Lower leg skin (tissue), 4 donors: ENCODE measurements at regions not wholly inside any gene's neighbourhood (a gene's known extent, or its start where the extent isn't known, plus 50 kb on each side); places are given as distances from the start of the nearest gene placed in this dataset.

Experiments
- DNase-seq, 2 donors: peaks; one replicate each; pipeline ENCODE4 v3.0.0-alpha.2; 2019; ENCODE audit warnings: low spot score in 2 of 2
- H3K4me3 ChIP-seq: fragments of 200-600 bp; sonication (generic); 2 replicates; pipeline ENCODE4 v1.5.1; 2017; ENCODE audit warnings: mild to moderate bottlenecking, low read depth; ENCODE audit not compliant: poor library complexity, severe bottlenecking
- POLR2A ChIP-seq, 2 donors: fragments of 450-650 bp; IDR thresholded peaks; one replicate each; pipeline ENCODE4 v1.6.1; 2016 to 2017; ENCODE audit warnings: antibody characterized with exemption in 2 of 2, mild to moderate bottlenecking in 1 of 2, moderate library complexity in 1 of 2
- WGBS, 2 donors: methylation state at CpG; one replicate each; pipeline ENCODE4 v1.1.5; 2018; 5-methylcytosine and 5-hydroxymethylcytosine counted together
- intact Hi-C: fragments of 100-400 bp; cut with DNase I; formaldehyde crosslinking; loops from one replicate; pipeline ENCODE4 v1.15.0; 2023; ENCODE audit warnings: low total_unique reads
- TF ChIP-seq, protein P1 (sequence below), 3 donors: fragments of 450-650 bp; IDR thresholded peaks; one replicate each; pipeline ENCODE4 v1.5.1; 2016; ENCODE audit warnings: antibody characterized with exemption in 3 of 3, mild to moderate bottlenecking in 3 of 3, moderate library complexity in 2 of 3

DNA sequence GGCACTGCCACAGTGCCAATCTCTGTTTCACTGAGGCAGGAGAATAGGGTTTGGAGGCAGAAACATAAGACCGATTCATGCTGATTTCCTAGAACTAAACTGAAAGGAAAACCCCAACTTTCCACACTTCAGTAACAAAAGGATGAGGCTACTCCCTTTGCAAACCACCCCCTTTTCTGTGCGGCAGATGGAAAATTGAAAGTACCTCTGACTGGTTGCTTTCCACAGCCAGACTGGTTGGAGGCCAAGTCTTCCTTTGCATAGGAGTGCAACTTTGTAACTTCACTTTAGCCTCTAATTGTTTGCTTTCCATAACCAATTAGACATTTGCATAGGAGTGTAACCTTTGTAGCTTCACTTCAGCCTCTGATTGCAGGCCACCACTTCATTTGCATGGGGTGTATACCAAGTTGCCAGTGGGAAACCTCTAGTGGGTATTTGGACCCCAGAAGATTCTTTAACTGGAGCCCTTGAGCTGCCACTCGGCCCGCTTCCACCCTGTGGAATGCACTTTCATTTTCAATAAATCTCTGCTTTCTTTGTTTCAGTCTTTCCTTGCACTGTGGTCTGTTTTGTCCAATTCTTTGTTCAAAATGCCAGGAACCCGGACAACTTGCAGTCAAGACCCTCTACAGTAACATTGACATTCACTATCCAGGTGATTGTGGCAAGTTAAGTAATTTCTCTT is 252.0 kb downstream of the UTP18 start:
- no peak overlapping the region for H3K4me3 ChIP-seq
- TF ChIP-seq POLR2A (IDR thresholded peaks at IDR 0.05), result no peak
- intact Hi-C loops, result no loop called here
- DNase-seq, result no peak
- WGBS, 2 donors, result 72 to 75% methylated on average over 5 of the region's 5 CpGs

DNA sequence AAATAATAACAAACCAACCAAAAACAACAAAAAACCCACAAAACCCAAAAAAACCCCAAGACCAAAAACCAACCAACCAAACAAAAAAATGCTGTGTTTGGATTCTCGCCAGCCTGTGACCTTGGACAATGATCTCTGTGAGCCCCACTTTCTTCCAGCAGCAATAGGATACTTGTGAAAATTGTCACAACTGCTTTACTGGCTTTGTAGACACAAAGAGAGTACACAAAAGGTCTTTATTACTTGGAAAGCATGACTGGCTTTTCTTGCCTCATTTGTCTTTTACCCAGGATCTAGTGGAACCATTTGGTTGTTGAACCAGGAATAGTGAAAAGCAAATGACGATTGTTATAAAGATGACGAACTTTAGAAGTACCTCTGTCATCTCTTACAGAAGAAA is 256.6 kb downstream of the UTP18 start:
- H3K4me3 ChIP-seq, result no peak overlapping the region
- no peak for DNase-seq
- TF ChIP-seq POLR2A (IDR thresholded peaks at IDR 0.05), result no peak
- TF ChIP-seq, protein P1, sequence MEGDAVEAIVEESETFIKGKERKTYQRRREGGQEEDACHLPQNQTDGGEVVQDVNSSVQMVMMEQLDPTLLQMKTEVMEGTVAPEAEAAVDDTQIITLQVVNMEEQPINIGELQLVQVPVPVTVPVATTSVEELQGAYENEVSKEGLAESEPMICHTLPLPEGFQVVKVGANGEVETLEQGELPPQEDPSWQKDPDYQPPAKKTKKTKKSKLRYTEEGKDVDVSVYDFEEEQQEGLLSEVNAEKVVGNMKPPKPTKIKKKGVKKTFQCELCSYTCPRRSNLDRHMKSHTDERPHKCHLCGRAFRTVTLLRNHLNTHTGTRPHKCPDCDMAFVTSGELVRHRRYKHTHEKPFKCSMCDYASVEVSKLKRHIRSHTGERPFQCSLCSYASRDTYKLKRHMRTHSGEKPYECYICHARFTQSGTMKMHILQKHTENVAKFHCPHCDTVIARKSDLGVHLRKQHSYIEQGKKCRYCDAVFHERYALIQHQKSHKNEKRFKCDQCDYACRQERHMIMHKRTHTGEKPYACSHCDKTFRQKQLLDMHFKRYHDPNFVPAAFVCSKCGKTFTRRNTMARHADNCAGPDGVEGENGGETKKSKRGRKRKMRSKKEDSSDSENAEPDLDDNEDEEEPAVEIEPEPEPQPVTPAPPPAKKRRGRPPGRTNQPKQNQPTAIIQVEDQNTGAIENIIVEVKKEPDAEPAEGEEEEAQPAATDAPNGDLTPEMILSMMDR (IDR thresholded peaks at IDR 0.05), result no peak
- intact Hi-C loops, result no loop called here
- WGBS, 2 donors, result 74 to 76% methylated on average over 3 of the region's 3 CpGs

DNA sequence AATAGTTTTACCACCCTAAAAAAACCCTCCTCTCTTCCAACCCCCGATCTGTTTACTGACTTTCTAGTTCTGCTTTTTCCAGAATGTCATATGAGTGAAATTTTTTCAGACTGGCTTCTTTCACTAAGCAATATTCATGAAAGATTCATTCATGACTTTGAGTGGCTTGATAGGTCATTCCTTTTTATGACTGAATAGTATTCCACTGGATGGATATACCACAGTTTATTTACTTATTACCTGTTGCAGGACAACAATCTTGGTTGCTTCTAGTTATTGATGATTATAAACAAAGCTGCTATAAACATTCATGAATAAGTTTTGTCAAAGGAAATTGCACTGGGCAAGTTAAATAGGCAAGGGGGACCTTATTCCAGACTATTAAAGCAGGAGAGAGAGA is 264.2 kb downstream of the UTP18 start:
- TF ChIP-seq, protein P1 (IDR thresholded peaks at IDR 0.05), result no peak
- TF ChIP-seq POLR2A (IDR thresholded peaks at IDR 0.05), result no peak
- intact Hi-C loops, result no loop called here
- no peak overlapping the region for H3K4me3 ChIP-seq
- 89% methylated on average over 1 of the region's 1 CpG for WGBS, 2 donors
- DNase-seq, result no peak

DNA sequence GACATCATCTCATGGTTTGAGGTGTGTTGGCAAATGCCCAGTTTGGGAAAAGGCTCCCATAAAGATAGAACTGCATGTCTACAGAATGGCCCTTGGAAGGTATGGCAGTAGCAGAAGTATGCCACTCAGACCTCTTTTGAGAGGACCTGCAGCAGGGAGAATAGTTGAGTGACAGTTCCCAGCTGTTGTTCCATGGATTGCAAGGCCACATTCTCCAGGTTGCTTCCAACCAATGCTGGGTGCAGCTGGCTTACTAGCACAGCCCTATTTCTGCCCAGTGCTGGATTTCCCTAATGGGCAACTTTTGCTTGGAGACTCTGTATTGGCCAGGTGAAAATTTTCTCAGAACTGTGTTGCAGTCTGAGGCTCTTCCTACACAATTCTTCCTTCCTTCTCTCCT is 266.2 kb downstream of the UTP18 start:
- TF ChIP-seq, protein P1 (IDR thresholded peaks at IDR 0.05), result no peak
- TF ChIP-seq POLR2A (IDR thresholded peaks at IDR 0.05), result no peak
- no peak for DNase-seq
- H3K4me3 ChIP-seq, result no peak overlapping the region
- intact Hi-C loops, result no loop called here

DNA sequence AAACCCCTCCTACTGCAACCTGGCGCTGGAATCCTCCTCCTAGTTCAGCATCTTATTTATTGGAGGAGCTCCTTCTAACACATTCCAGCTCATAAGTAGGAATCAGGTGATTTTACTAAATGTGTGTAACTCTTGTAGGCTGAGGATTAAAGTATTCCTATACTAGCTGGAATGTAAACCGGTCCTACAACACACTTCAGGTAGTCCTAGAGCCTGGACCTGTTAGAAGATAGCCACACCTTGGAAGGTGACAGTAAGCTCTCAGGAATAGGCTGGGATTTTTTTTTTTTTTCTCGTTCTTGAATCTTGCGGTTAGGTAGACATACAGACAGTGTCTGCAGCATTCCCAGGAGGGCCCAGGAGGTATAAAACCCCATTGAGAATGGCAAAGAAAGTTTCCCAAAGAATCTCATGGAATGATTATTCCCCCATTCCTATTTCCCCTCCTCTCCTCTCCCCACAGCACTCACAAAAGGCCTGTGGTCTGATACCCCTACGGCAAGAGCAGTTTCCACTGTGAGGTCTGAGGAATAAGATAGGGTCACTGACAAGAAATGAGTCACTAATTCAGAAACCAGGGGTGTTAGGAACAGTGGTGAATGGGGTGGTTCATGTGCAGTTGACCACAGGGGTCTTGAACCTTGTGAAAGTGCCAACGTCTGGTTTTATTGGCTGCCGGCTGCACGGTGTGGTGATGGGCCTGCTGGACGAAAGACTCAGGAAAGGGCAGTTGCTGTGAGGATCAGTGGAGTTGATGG is 267.1 kb downstream of the UTP18 start:
- TF ChIP-seq, protein P1 (IDR thresholded peaks at IDR 0.05), result no peak
- TF ChIP-seq POLR2A (IDR thresholded peaks at IDR 0.05), result no peak
- no peak overlapping the region for H3K4me3 ChIP-seq
- DNase-seq, result no peak
- intact Hi-C loops, result no loop called here
- WGBS, 2 donors, result 76 to 81% methylated on average over 9 of the region's 9 CpGs

DNA sequence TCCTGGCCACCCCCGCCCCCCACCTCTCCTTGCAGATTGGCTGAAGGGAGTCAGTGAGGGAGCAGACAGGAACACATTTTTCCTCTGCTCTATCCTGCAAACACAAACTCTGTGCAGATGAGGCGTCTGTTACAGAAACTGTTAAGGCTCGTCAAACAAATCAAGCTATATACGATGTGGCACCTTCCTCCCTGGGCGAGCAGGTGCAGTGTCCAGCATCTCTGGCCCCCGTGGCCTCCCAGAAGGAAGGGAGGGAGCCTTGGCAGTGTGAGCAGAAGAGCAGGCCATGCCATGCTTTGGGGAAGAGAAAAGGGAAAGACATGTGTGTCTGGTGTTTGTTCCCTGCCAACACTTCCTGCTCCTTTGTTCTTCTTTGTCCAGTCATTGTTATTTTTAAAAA is 267.8 kb downstream of the UTP18 start:
- 67 to 68% methylated on average over 6 of the region's 6 CpGs for WGBS, 2 donors

More for the DNA sequence above, 267.8 kb downstream of the UTP18 start:
- intact Hi-C loops, result no loop called here
- DNase-seq, result no peak
- TF ChIP-seq POLR2A (IDR thresholded peaks at IDR 0.05), result no peak
- TF ChIP-seq, protein P1 (IDR thresholded peaks at IDR 0.05), result no peak
- H3K4me3 ChIP-seq, result no peak overlapping the region
